ENCODE measurements at regions not wholly inside any gene's neighbourhood (a gene's known extent, or its start where the extent isn't known, plus 50 kb on each side); places are given as distances from the start of the nearest gene placed in this dataset.
"Not testable (repeated sequence)": the region's sequence is repeated elsewhere in the genome, so short reads cannot be mapped to it uniquely, and the experiment has no call there.

- no peak for TF ChIP-seq CTCF (IDR thresholded peaks at IDR 0.05; ENCODE audit: low read depth, low read length, missing control alignments)
- no peaks in the 10 kb centered on the region for H3K27me3 ChIP-seq (replicated peaks)
- no peaks in the 10 kb centered on the region for H3K36me3 ChIP-seq (replicated peaks)
- H3K27ac ChIP-seq = no peak overlapping the region
- DNase-seq = no peak
- in situ Hi-C loops (cut with HindIII; ENCODE audit: low pct_ligation_motif_present, low sequenced_read_pairs) = no loop called here
- no peak overlapping the region for H3K4me3 ChIP-seq (ENCODE audit: low read depth, low read length)
These were observed 224.7 kb downstream of the SREK1 start for GRCh38 chr5:66368811-66369210.

GRCh38 chr5:66377747-66378146 is 218.4 kb upstream of the MAST4 start:
- no peak for DNase-seq
- Histone ChIP-seq H3K4me3 (ENCODE audit: low read depth, low read length) (no peak overlapping the region), H3K27ac (no peak overlapping the region), H3K36me3 (replicated peaks) (no peaks in the 10 kb centered on the region), H3K27me3 (replicated peaks) (no peaks in the 10 kb centered on the region)
- TF ChIP-seq CTCF (IDR thresholded peaks at IDR 0.05; ENCODE audit: low read depth, low read length, missing control alignments) = no peak
- in situ Hi-C loops (cut with HindIII; ENCODE audit: low pct_ligation_motif_present, low sequenced_read_pairs) = no loop called here

GRCh38 chr5:66378407-66378806 is 217.8 kb upstream of the MAST4 start:
- TF ChIP-seq CTCF (IDR thresholded peaks at IDR 0.05; ENCODE audit: low read depth, low read length, missing control alignments) = no peak
- in situ Hi-C loops (cut with HindIII; ENCODE audit: low pct_ligation_motif_present, low sequenced_read_pairs) = no loop called here
- no peak for DNase-seq
- Histone ChIP-seq H3K4me3 (ENCODE audit: low read depth, low read length) (no peak overlapping the region), H3K27ac (no peak overlapping the region), H3K27me3 (replicated peaks) (no peaks in the 10 kb centered on the region), H3K36me3 (replicated peaks) (no peaks in the 10 kb centered on the region)

GRCh38 chr5:66382152-66382551 is 214.0 kb upstream of the MAST4 start:
- no peak overlapping the region for H3K27ac ChIP-seq
- H3K36me3 ChIP-seq (replicated peaks) = no peaks in the 10 kb centered on the region
- no peak overlapping the region for H3K4me3 ChIP-seq (ENCODE audit: low read depth, low read length)
- TF ChIP-seq CTCF (IDR thresholded peaks at IDR 0.05; ENCODE audit: low read depth, low read length, missing control alignments) = no peak
- no peaks in the 10 kb centered on the region for H3K27me3 ChIP-seq (replicated peaks)
- in situ Hi-C loops (cut with HindIII; ENCODE audit: low pct_ligation_motif_present, low sequenced_read_pairs) = no loop called here
- no peak for DNase-seq

GRCh38 chr5:66405145-66405544 is 191.0 kb upstream of the MAST4 start:
- H3K36me3 ChIP-seq (replicated peaks); DNase-seq; H3K27me3 ChIP-seq (replicated peaks); H3K4me3 ChIP-seq (ENCODE audit: low read depth, low read length); in situ Hi-C loops (cut with HindIII; ENCODE audit: low pct_ligation_motif_present, low sequenced_read_pairs); H3K27ac ChIP-seq: not testable (repeated sequence)

- TF ChIP-seq CTCF (IDR thresholded peaks at IDR 0.05; ENCODE audit: low read depth, low read length, missing control alignments) = no peak
- no peak for DNase-seq
- in situ Hi-C loops (cut with HindIII; ENCODE audit: low pct_ligation_motif_present, low sequenced_read_pairs) = no loop called here
These were observed 189.3 kb upstream of the MAST4 start for GRCh38 chr5:66406761-66407336.

More at GRCh38 chr5:66406761-66407336, 189.3 kb upstream of the MAST4 start:
- H3K36me3 ChIP-seq (replicated peaks) = no peaks in the 10 kb centered on the region
- H3K4me3 ChIP-seq (ENCODE audit: low read depth, low read length) = no peak overlapping the region
- H3K27ac ChIP-seq = no peak overlapping the region
- H3K27me3 ChIP-seq (replicated peaks) = no peaks in the 10 kb centered on the region
